ENCODE measurements at regions not wholly inside any gene's neighbourhood (a gene's known extent, or its start where the extent isn't known, plus 50 kb on each side); places are given as distances from the start of the nearest gene placed in this dataset.

- no peak for TF ChIP-seq CTCF (conservative IDR thresholded peaks at IDR 0.05; ENCODE audit: low read depth, low read length)
- TF ChIP-seq EZH2 (IDR thresholded peaks at IDR 0.05; ENCODE audit: low read length, unreplicated experiment), result no peak
These were observed 756.1 kb upstream of the DDX18 start for GRCh38 chr2:117058366-117058765.

All from PC-3 (cell line).